GM18498 (cell line): ENCODE measurements at regions not wholly inside any gene's neighbourhood (a gene's known extent, or its start where the extent isn't known, plus 50 kb on each side); places are given as distances from the start of the nearest gene placed in this dataset.

ENCODE experiments used
- ATAC-seq: cut with Tn5 transposase; IDR thresholded peaks from one replicate; pipeline ENCODE4 v1.9.1; 2021; ENCODE audit warnings: mild to moderate bottlenecking, moderate library complexity; ENCODE audit not compliant: unreplicated experiment

- ATAC-seq, result no peak
These were observed 60.0 kb upstream of the NKX1-1 start for GRCh38 chr4:1466034-1466862.

DNA sequence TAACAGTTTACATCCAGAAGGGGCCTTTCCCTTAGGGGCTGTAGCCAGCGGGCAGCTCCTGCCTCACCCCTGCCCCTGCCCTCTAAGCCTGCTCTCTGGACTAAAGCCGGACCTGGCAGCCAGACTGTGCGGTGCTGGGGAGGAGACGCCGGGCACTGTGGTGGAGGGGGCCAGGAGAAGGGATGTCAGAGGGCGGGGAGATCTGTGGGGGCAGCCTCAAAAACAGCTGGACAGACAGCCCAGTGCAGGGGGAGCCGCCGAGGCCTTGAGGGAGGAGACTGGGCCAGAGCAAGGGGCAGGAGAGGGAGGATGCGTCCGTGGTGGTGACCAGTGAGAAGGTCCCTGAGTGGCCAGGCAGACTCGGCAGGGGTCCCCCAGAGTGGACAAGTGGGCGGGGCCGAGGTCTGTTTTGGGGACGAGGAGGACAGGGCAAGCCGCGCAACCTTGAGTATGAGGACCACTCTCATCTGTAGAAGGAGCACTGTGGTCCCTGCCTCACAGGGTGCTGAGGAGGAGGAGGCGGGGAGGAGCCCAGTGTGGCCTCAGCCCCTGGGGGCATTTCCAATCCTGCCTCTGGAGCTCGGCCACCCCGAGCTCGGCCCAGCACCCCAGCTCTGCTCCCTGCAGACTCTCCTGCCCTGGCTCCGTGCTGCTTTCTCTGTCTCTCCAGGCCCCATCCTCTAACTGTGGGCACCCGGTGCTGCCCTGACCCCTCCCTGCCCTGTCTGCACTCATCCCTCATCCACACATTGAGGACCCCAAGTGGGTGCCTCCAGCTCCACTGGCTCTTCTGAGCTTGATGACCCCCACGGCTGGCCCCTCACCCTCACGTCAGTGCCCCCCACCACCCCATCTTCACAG, 59.2 kb upstream of the NKX1-1 start:
- no peak for ATAC-seq

DNA sequence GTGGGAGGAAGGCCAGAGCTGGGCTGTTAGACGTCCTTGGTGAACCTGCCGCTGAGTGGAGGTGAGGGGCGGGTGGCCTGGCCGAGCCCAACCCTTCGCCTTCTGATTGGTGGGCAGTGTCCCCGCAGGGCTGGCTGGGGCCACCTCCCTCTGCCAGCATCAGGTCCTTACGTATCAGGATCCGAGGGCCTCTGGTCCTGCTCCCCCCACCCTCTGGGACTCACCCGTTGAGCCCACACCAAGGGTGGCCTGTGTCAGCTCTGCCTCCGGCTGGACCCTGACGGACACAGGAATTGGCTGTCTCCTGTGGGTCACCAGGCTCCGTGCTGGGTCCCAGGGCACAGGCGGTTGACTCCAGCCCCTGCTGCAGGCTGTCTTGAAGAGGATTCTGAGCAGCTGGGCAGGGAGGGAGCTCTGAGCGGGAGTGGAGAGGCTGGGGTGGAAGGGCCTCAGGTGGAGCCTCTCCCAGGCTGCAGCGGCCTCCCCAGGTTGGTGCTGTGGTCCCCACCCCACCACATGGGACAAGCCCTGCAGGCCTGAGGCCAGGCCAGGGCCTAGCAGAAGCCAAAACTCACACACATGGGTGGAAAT, 58.4 kb upstream of the NKX1-1 start:
- no peak for ATAC-seq

DNA sequence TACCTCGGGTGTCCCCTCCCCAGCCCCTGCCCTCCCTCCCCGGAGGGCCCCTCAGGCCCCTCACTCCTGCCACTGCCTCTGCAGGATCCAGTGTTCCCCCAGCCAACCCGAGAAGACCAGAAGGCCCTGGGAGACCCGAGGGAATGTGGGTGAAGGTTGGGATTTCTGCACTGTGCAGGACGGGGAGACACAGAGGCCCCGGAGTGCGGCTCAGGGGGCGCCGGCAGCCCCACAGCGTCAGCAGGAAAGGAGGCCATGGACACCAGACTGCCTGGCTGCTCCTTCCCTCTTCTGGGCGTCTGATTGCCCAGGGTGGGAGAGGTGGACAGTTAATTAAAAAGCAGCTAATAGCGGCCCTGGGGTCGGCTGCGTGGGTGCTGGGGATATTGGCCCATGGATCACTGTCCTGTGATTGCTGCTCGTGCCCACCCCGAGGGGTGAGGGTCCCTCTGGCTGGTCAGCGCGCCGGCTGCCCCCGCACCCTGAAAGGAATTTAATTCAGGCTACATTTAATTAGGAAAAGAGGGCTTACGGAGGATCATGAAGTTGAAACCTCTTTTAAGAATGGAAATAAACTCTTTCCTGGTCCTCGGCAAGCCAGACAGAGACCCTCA, 57.8 kb upstream of the NKX1-1 start:
- ATAC-seq, result no peak

DNA sequence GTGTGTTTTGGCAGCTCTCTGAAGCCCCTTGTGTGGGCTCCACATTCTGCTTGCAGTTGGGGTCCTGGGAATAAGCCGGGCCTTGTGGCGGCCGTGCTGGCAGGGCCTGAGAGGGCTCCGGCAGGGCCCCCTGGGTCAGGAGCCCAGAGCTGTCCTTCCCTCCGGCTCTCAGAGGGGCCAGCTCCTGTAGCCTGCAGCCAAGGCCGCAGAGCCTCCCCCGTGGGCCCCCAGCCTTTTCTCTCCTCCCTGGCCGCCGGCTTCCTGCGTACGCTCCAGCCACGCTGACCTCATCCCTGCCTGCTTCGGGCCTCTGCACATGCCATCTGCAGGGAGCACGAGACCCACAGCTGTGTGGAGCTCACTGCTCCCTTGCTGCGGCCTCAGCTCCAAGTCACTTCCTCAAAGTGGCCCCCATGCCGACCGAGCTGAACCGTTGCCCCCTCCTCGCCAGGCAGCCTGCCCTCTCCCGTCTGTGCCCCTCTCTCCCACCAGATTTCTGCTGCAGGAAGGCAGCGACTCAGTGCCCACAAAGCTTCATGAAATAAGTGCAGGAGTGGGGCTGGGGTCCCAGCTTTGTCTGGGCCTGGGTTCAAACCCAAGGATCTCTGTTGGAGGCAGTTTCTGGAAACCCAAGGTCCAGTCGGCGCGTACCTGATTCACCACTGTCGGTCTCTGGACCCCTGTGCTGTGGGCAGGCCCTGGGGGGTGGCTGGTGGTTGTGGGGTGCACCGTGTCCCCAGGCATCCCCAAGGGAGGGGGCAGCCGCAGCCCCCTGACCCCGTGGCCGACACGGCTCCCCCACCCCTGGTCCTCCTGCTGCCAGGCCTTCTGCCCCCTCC, 57.1 kb upstream of the NKX1-1 start:
- ATAC-seq, result no peak

DNA sequence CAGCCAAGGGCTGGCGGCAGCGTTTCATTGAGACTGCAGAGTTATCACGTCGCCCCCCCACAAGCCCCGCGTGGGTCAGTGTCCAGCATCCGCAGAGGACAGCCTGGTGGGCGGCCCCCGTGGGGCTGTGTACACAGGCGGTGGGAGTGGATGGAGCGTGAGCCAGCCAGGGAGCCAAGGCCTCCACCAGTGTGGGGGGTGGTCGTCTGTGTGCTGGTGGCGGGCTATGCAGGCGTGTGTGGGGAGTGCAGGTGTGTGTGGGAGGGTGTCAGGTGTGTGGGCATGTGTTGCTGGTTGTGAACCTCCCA, 56.5 kb upstream of the NKX1-1 start:
- no peak for ATAC-seq

DNA sequence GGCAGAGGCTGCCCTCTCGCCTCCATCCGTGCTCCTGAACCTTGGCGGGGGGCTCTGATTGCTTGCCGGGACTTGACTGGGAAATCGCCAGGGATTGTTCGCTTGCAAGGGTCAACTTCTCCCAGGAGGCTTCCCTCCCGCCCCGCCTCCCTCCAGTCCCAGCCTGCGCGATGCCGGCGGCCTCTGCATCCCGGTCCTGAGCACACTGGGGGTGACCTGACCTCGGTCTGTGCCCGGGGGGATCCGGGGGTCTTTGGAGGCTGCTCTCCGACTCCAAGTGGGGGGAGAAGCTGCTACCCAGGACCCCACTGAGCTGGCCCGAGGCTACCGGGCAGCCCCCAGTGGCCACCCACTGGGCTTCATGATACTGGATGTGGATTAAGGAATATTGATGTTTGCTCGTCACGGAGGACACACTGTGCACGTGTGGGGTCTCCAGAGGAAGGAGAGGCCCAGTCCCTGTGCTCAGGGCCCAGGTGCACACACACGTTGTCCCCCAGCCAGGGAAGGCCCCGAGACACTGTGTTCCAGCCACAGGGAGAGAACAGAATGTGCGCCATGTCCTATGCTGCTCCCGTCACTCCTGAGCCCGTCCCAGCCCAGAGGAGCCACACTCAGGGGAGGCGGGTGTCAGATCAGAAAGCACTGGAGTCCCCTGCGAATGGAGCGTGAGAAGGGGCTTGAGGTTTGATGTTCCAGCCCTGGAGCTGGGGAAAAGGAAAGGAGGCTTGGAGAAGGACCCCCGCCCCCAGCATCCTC, 55.9 kb upstream of the NKX1-1 start:
- ATAC-seq, result no peak

DNA sequence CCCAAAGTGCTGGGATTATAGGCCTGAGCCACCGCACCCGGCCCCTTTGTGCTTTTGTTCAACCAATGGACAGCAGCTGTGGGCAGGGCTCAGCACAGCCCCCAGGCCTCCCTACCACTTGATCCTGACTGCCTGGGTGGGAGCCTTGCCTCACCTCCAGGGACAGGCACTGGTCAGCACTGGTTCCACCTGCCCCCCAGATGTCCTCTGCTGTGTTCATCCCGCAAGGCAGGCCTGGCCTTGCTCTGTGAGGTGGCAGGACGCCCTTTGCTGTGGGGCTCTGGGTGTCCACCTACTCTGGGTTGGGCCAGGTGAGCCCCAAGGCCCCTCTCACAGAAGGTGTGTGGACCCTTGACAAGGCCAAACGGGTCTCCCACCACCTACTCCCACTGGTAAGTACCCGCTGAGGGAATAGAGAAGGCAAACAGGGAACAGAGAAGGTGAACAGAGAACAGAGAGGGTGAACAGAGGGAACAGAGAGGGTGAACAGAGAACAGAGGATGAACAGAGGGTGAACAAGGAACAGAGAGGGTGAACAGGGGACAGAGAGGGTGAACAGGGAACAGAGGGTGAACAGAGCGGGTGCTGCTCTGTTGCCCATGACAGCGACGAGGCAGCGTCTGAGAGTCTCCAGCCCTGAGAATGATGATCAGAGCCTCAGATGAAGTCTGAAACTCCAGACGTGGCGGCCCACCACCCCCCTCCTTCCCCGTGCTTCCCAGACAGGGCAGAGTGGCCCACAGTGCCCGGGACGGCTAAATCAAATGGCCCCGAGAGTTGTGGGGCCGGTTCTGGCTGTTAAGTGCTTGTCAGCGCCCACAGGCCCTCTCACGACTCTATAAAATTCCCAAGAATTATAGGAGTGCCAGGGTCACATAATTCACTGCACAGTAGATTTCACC, 55.0 kb upstream of the NKX1-1 start:
- ATAC-seq, result no peak

GRCh38 chr4:1459722-1460511, 53.7 kb upstream of the NKX1-1 start:
- ATAC-seq, result no peak

DNA sequence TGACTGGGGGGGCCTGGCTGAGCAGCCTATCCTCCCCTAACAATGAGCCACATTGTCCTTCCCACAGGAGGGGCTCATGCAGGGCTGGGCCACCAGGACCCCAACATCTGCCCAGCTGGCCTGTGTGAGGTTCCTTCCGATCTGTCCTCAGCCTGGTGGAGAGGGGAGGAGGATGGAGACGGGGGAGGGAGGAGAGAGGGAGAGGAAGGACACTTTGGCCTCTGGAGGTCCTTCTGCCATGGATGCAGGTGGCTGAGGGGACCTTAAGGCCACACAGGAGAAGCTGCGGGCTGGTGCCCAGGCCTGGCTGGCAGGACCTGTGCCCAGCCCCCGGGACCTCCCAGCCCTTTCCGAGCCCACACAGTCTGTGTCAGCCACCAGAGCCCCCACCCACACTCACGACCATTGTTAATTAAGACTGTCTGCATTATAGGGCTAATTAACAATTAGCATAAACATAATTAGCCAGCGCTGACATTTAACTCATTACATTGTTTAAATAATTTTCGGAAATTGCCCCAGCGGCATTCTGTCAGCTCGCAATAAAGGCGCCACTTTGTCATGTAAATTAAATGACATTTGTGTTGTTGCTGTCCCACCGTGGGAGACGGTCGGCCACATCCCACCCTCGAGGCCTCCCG, 53.0 kb upstream of the NKX1-1 start:
- no peak for ATAC-seq

- no peak for ATAC-seq
These were observed 52.3 kb upstream of the NKX1-1 start for GRCh38 chr4:1458581-1458980.
